H9 (cell line): ENCODE measurements at regions not wholly inside any gene's neighbourhood (a gene's known extent, or its start where the extent isn't known, plus 50 kb on each side); places are given as distances from the start of the nearest gene placed in this dataset.

Experiments used
- DNase-seq: peaks from one replicate; pipeline ENCODE4 v3.0.0-alpha.2; 2017
- H2AFZ ChIP-seq: one replicate; pipeline ENCODE4 v1.6.1; 2013; ENCODE audit warnings: mild to moderate bottlenecking, low read length, control low read depth, moderate library complexity
- H2AK5ac ChIP-seq: 2 replicates; pipeline ENCODE4 v1.6.1; 2013; ENCODE audit warnings: low read length, control low read depth, mixed read lengths; ENCODE audit not compliant: insufficient read length
- H2BK120ac ChIP-seq: one replicate; pipeline ENCODE4 v1.6.1; 2013; ENCODE audit warnings: low read depth, mild to moderate bottlenecking, low read length, control low read depth, inconsistent platforms; ENCODE audit not compliant: poor library complexity, severe bottlenecking
- H2BK12ac ChIP-seq: 2 replicates; pipeline ENCODE4 v1.6.1; 2013; ENCODE audit warnings: low read length, control low read depth, mixed read lengths, low read depth; ENCODE audit not compliant: insufficient read length
- H2BK15ac ChIP-seq: 2 replicates; pipeline ENCODE4 v1.6.1; 2013; ENCODE audit warnings: low read depth, low read length, control low read depth
- H2BK20ac ChIP-seq: one replicate; pipeline ENCODE4 v1.6.1; 2013; ENCODE audit warnings: low read depth, mild to moderate bottlenecking, low read length, control low read depth, inconsistent platforms; ENCODE audit not compliant: poor library complexity, severe bottlenecking
- H2BK5ac ChIP-seq: 2 replicates; pipeline ENCODE4 v1.6.1; 2013; ENCODE audit warnings: low read length, control low read depth, mixed read lengths; ENCODE audit not compliant: insufficient read length
- H3K14ac ChIP-seq: 2 replicates; pipeline ENCODE4 v1.6.1; 2013; ENCODE audit warnings: low read length, control low read depth; ENCODE audit not compliant: insufficient read depth
- H3K18ac ChIP-seq: 2 replicates; pipeline ENCODE4 v1.6.1; 2013; ENCODE audit warnings: low read depth, mild to moderate bottlenecking, mixed read lengths, low read length, control low read depth; ENCODE audit not compliant: insufficient read length
- H3K23ac ChIP-seq: 2 replicates; pipeline ENCODE4 v1.6.1; 2013; ENCODE audit warnings: low read length, control low read depth, mixed read lengths, low read depth; ENCODE audit not compliant: insufficient read length
- H3K23me2 ChIP-seq: 2 replicates; pipeline ENCODE4 v1.6.1; 2013; ENCODE audit warnings: low read depth, mild to moderate bottlenecking, mixed read lengths, low read length, control low read depth; ENCODE audit not compliant: insufficient read length, poor library complexity, severe bottlenecking
- H3K27ac ChIP-seq: 2 replicates; pipeline ENCODE4 v1.5.1; 2013; ENCODE audit warnings: low read length, control low read depth, mixed read lengths, low read depth; ENCODE audit not compliant: insufficient read length
- H3K27me3 ChIP-seq: 2 replicates; pipeline ENCODE4 v1.6.1; 2013; ENCODE audit warnings: low read length, control low read depth, inconsistent platforms; ENCODE audit not compliant: insufficient read depth
- H3K4ac ChIP-seq: 2 replicates; pipeline ENCODE4 v1.6.1; 2013; ENCODE audit warnings: low read depth, mild to moderate bottlenecking, control low read depth, inconsistent platforms, low read length, moderate library complexity
- H3K4me1 ChIP-seq: 2 replicates; pipeline ENCODE4 v1.6.1; 2013; ENCODE audit warnings: low read length, control low read depth, inconsistent platforms; ENCODE audit not compliant: insufficient read depth
- H3K4me2 ChIP-seq: 2 replicates; pipeline ENCODE4 v1.6.1; 2013; ENCODE audit warnings: low read length, control low read depth, mixed read lengths; ENCODE audit not compliant: insufficient read length, insufficient read depth
- H3K56ac ChIP-seq: 2 replicates; pipeline ENCODE4 v1.6.1; 2013; ENCODE audit warnings: low read depth, mild to moderate bottlenecking, mixed read lengths, low read length, control low read depth; ENCODE audit not compliant: insufficient read length
- H3K79me1 ChIP-seq: 2 replicates; pipeline ENCODE4 v1.6.1; 2013; ENCODE audit warnings: low read depth, mild to moderate bottlenecking, moderate library complexity, low read length, control low read depth, inconsistent platforms; ENCODE audit not compliant: insufficient read depth, poor library complexity, severe bottlenecking
- H3K79me2 ChIP-seq: 2 replicates; pipeline ENCODE4 v1.6.1; 2013; ENCODE audit warnings: low read length, control low read depth, inconsistent platforms; ENCODE audit not compliant: insufficient read depth
- H3K9ac ChIP-seq: 2 replicates; pipeline ENCODE4 v1.6.1; 2013; ENCODE audit warnings: low read length, control low read depth, mixed read lengths; ENCODE audit not compliant: insufficient read length; ENCODE audit errors: extremely low read depth
- H3K9me3 ChIP-seq: one replicate; pipeline ENCODE4 v1.6.1; 2013; ENCODE audit warnings: low read depth, low read length, inconsistent platforms; ENCODE audit not compliant: control insufficient read depth
- H3T11ph ChIP-seq: one replicate; pipeline ENCODE4 v1.6.1; 2013; ENCODE audit warnings: mild to moderate bottlenecking, low read length, control low read depth, inconsistent platforms
- H4K20me1 ChIP-seq: one replicate; pipeline ENCODE4 v1.6.1; 2013; ENCODE audit not compliant: control insufficient read depth, insufficient read length, insufficient read depth
- H4K5ac ChIP-seq: 2 replicates; pipeline ENCODE4 v1.6.1; 2013; ENCODE audit warnings: low read depth, mild to moderate bottlenecking, mixed read lengths, low read length, control low read depth; ENCODE audit not compliant: insufficient read length
- H4K8ac ChIP-seq: replicated peaks from 2 replicates; pipeline ENCODE4 v1.6.1; 2013; ENCODE audit warnings: low read length, control low read depth, mixed read lengths, low read depth; ENCODE audit not compliant: insufficient read length
- H4K91ac ChIP-seq: 2 replicates; pipeline ENCODE4 v1.6.1; 2013; ENCODE audit warnings: low read depth, mild to moderate bottlenecking, moderate library complexity, mixed read lengths, low read length, control low read depth; ENCODE audit not compliant: insufficient read length
- H3K27ac Mint-ChIP-seq, 3 experiments: 2 replicates in 2 of 3; 3 replicates in 1 of 3; pipeline ENCODE4 v1.8.0; 2020 to 2021; ENCODE audit warnings: mixed read lengths in 3 of 3, mild to moderate bottlenecking in 1 of 3, moderate library complexity in 1 of 3
- H3K27me3 Mint-ChIP-seq: 2 replicates; pipeline ENCODE4 v1.8.0; 2021; ENCODE audit warnings: low read depth, mild to moderate bottlenecking, moderate library complexity, mixed read lengths
- H3K36me3 Mint-ChIP-seq, 3 experiments: 2 replicates in 2 of 3; 3 replicates in 1 of 3; pipeline ENCODE4 v1.8.0; 2020 to 2021; ENCODE audit warnings: low read depth in 3 of 3, mixed read lengths in 3 of 3; ENCODE audit not compliant: insufficient read depth in 1 of 3
- H3K4me1 Mint-ChIP-seq, 2 experiments: 2 replicates each; pipeline ENCODE4 v1.8.0; 2020; ENCODE audit warnings: mixed read lengths in 2 of 2
- H3K4me3 Mint-ChIP-seq, 2 experiments: 2 replicates in 1 of 2; 3 replicates in 1 of 2; pipeline ENCODE4 v1.8.0; 2020 to 2021; ENCODE audit warnings: mild to moderate bottlenecking in 2 of 2, mixed read lengths in 2 of 2, moderate library complexity in 1 of 2
- H3K9me3 Mint-ChIP-seq, 2 experiments: 2 replicates in 1 of 2; 3 replicates in 1 of 2; pipeline ENCODE4 v1.8.0; 2020; ENCODE audit warnings: mild to moderate bottlenecking in 2 of 2, mixed read lengths in 2 of 2, moderate library complexity in 1 of 2
- WGBS: extraction: QIAGEN DNeasy Blood & Tissue Kit; methylation state at CpG from one replicate; pipeline ENCODE4 v1.1.7; 2013; ENCODE audit warnings: missing lambda C conversion rate, low lambda C conversion rate, mixed read lengths; ENCODE audit not compliant: insufficient read length; ENCODE audit errors: extremely low coverage; 5-methylcytosine and 5-hydroxymethylcytosine counted together
- TF ChIP-seq, protein P1 (sequence below): fragments of 200-600 bp; sonication (generic); conservative IDR thresholded peaks from 3 replicates; pipeline ENCODE4 v1.8.0; 2021; ENCODE audit warnings: antibody characterized with exemption, mild to moderate bottlenecking

DNA sequence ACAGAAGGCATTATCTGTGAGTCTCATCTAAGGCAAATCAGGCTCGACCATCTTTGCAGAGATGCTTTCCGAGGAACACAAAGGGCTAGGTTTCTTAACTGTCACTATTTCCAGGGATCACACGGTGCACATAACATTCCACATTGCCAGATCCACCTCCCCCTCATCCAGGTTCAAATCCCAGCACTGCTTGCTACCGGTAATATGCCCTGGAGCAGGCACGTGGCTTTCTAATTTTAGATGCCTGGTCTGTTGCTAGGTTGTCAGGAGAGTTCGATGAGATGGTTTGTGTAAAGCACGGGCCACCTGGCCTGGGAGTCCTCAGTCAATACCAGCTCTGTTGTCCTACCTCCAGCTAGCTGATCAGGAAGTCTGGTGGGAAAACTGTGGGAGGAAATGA, 598.6 kb downstream of the NPHP4 start:
- Histone ChIP-seq H3K27ac (no peak overlapping the region), H3K4ac (no peak overlapping the region), H2AFZ (no peak overlapping the region), H3K4me1 (no peaks in the 10 kb centered on the region), H4K8ac (no peak overlapping the region), H3T11ph (no peak overlapping the region), H3K79me1 (no peaks in the 10 kb centered on the region), H3K9ac (no peak overlapping the region), H3K9me3 (peaks cover 5% of the 10 kb centered on the region), H4K5ac (no peak overlapping the region), H3K23me2 (peaks cover 2% of the 10 kb centered on the region), H2BK20ac (no peak overlapping the region), H2BK5ac (no peak overlapping the region), H4K20me1 (no peaks in the 10 kb centered on the region), H3K18ac (no peak overlapping the region), H4K91ac (no peak overlapping the region), H2AK5ac (no peak overlapping the region), H3K4me2 (no peak overlapping the region), H2BK15ac (no peak overlapping the region), H3K14ac (no peak overlapping the region), H2BK12ac (no peak overlapping the region), H3K27me3 (no peaks in the 10 kb centered on the region), H3K23ac (no peak overlapping the region), H2BK120ac (no peak overlapping the region), H3K56ac (no peak overlapping the region), H3K79me2 (no peaks in the 10 kb centered on the region)
- Mint-ChIP-seq H3K27ac (no peak overlapping the region), H3K36me3 (no peaks in the 10 kb centered on the region), H3K27me3 (peaks cover 9% of the 10 kb centered on the region), H3K4me3 (no peak overlapping the region), H3K9me3 (peaks cover 0 to 3% of the 10 kb centered on the region in 2 experiments; a peak in 1 of 5 replicates), H3K4me1 (peaks cover 0 to 5% of the 10 kb centered on the region in 2 experiments; a peak in 1 of 4 replicates)
- TF ChIP-seq, protein P1, sequence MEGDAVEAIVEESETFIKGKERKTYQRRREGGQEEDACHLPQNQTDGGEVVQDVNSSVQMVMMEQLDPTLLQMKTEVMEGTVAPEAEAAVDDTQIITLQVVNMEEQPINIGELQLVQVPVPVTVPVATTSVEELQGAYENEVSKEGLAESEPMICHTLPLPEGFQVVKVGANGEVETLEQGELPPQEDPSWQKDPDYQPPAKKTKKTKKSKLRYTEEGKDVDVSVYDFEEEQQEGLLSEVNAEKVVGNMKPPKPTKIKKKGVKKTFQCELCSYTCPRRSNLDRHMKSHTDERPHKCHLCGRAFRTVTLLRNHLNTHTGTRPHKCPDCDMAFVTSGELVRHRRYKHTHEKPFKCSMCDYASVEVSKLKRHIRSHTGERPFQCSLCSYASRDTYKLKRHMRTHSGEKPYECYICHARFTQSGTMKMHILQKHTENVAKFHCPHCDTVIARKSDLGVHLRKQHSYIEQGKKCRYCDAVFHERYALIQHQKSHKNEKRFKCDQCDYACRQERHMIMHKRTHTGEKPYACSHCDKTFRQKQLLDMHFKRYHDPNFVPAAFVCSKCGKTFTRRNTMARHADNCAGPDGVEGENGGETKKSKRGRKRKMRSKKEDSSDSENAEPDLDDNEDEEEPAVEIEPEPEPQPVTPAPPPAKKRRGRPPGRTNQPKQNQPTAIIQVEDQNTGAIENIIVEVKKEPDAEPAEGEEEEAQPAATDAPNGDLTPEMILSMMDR, result no peak
- WGBS, result no CpG with 5 or more reads among the region's 7 CpGs
- DNase-seq, result no peak
